ENCODE measurements at regions not wholly inside any gene's neighbourhood (a gene's known extent, or its start where the extent isn't known, plus 50 kb on each side); places are given as distances from the start of the nearest gene placed in this dataset.

GRCh38 chr6:163985710-163986109 lies 571.2 kb downstream of the QKI start:
- DNase-seq (ENCODE audit: low read depth): no peak

GRCh38 chr6:163985040-163985439 lies 570.5 kb downstream of the QKI start:
- no peak for DNase-seq (ENCODE audit: low read depth)

DNA sequence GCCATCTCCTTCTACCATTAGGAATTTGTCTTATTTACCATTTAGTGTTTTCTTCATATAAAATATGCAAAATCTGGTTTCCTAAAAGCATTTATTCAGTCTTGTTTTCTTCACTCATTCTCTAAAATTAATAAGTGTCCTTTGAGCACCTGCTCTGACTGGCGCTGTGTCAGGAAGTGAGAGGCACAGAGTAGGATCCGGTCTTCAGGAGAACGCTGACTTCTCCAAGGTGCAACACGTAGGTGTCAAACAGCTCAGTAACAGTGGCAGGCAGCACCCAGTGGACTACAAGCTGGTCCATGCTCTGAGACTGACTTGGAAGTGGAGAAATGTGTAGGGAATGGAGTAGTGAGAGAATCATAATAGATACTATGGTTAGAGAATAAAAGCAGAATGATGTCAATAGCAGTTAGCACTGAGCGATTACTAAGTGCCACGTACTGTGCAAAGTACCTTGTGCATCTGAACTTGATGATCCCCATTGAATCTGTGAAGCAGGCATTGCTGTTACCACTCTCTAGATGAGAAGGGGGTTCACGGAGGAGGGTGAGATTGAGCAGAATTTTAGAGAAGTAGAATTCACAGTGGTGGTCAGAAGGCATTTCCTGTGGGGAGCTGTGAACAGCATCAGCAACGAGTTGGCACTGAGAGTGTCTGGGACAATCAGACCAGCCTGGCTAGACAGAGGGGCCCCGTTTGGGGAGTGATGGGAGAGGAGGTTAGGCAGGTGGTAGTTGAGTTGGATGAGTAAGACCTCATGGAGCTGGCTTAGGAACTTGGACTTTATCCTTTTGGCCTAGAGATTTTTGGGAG lies 569.8 kb downstream of the QKI start:
- DNase-seq (ENCODE audit: low read depth): no peak

GRCh38 chr6:163983679-163984078 lies 569.2 kb downstream of the QKI start:
- no peak for DNase-seq (ENCODE audit: low read depth)

DNA sequence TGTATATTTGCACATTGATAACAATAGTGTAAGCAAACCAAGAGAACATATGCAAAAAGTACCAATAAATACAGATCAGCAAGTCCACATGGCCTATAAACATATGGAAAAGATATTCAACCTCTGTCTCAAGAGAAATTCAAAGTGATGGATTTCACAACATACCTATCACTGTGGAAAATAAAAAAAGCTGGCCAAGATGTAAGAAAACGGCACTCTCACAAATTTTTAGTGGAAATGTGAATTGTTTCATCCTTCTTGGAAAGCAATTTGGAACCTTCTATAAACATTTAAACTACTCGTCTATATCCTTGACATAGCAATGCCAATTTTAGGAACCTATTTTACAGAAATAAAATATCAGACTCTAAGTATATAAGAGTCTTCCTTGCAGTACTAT lies 559.8 kb downstream of the QKI start:
- no peak for DNase-seq (ENCODE audit: low read depth)

GRCh38 chr6:163971841-163972838 lies 557.6 kb downstream of the QKI start:
- DNase-seq (ENCODE audit: low read depth): no peak

DNA sequence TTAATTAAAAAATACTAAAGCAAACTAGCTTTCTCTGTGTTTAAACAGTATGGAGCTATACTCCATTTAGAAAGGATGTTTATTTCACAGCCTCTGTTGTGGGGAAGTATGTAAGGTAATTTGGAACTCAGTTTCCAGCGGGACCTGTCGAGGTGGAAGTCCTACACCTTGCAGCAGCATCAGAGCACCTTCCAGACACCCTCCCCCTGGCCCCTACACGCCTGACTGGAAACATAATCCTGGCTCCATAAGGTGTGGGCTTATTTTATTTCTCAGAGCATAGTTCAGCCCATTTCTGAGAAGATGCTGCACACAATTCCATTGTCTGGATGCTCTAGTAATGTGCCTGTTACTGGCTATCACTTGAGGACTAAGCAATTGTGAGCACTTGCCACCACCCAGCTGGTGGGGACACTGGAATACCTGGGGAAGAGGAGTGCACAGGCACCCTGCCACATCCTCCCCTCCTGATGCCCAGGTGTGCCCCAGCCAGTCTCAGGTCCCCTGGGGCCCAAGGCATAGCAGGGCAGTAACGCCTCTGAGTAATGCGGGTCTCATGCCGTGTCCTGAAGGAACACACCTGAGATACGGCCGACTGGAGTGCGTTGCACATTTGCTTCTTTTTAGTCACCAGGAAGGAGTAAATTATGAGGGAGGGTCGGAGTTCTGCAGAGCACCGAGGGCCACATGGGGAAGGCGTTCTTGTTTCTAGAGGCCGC lies 556.5 kb downstream of the QKI start:
- no peak for DNase-seq (ENCODE audit: low read depth)

- no peak for DNase-seq (ENCODE audit: low read depth)
These were observed 551.2 kb downstream of the QKI start for GRCh38 chr6:163965426-163966348.

DNA sequence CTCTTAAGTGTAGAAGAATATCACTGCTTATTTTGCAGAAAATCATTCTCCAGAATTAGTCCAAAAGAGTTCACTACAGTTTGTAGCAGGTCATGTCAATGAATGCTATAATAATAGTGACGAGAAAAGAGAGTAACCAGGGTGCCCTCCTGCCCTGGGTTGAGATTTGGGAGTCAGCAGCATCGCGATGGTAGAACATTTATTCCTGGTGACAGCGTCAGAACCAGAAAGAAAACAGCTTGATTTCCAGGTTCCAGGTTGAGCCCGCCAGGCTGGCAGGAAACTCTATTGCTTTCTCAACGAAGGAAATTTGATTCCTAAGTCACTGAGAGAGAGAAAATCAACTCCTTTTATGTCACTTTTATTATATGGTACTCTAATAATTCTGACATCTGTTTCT lies 550.3 kb downstream of the QKI start:
- DNase-seq (ENCODE audit: low read depth): no peak

- no peak for DNase-seq (ENCODE audit: low read depth)
These were observed 548.9 kb downstream of the QKI start for GRCh38 chr6:163963205-163964120.

GRCh38 chr6:163962627-163963117 lies 548.2 kb downstream of the QKI start:
- no peak for DNase-seq (ENCODE audit: low read depth)

DNA sequence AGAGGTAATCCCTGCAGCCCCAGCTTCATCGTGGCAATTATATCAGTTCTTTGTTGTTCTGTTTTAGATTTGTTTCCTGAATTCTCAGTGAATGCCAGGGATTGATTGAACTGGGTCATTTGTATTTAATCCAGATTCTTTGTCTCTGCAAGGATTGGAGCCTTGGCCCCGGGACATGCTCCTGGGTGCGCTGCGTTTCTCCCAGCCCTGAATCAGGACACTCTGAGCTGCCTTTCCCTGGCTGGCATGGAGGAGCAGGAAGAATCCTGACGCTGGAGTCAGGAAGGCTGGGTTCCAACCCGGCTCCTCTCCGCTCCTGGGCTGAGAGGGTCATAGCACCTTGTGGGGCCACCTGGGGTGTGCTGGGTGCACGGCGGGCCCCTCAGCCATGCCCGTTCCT lies 545.6 kb downstream of the QKI start:
- DNase-seq (ENCODE audit: low read depth): no peak

- no peak for DNase-seq (ENCODE audit: low read depth)
These were observed 544.1 kb downstream of the QKI start for GRCh38 chr6:163958646-163959045.

DNA sequence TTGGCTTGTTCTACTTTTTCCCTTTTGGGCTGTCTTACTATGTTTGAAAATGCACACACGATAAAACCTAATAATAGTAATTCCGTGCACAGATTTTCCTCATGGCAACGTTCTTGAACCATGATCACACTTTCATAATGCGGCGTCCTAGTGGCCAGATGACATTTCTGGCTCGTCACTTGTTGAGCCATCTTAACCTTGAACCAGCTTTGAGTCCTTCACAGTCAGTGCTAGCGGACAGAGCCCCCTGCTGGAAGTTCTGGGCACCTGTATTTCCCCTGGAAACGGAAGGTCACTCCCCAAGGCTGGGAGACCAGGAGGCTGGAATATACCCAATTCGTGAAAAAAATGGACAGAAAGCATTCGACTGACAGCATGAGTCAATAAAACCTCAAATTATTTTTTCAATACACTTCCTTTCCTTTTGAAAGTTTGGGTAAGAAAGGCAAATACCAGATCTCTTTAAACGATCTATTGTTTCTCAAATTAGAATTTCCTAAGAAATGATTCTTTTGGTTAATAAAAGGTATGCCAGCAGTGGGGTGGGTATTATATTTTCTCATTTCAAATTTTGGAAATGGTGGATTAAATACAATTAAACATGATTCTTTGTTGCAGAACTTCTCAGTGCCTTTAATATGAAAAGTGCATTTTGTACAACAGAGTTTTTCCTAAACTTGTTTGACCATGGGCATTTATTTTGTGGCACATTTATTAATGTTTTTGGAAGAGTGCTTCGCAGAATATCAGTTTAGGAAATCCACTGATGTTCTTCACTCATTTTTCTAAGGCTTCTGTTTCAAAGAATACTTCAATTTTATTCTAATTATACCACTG lies 542.3 kb downstream of the QKI start:
- DNase-seq (ENCODE audit: low read depth): peak; percentile 72

- DNase-seq (ENCODE audit: low read depth): no peak
These were observed 541.2 kb downstream of the QKI start for GRCh38 chr6:163955756-163956155.

- no peak for DNase-seq (ENCODE audit: low read depth)
These were observed 540.6 kb downstream of the QKI start for GRCh38 chr6:163955096-163955495.

DNA sequence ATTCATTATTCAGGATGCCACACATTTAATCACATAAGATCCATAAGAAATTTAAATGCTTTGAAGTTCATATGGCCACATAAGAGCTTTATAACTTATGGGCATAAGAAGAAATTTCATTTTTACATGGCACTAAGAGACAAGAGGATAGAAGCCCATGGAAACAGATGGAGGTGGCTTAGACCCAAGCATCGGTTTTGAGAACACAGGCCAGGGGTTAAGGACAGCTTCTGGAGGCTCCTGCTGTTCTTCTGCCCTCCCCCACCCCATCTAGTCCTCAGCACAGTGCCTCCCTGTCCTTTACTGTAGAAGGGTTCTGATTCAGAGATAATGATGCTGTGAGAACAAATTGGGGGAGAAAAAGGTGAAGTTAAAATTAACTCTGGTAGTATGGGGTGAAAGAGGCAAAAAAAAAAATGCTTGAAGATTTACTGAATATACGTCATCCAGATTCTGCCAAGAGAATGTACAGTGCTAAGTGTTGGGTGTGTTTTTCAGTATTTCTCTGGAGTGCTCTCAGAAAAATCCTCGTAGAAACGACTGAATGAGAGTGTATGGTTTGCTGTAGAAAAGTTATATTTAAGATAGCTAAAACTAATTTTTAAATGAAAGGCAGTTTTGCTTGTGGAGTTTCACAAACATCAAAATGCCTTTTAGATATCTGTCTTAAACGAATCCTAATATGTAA lies 539.7 kb downstream of the QKI start:
- no peak for DNase-seq (ENCODE audit: low read depth)

DNA sequence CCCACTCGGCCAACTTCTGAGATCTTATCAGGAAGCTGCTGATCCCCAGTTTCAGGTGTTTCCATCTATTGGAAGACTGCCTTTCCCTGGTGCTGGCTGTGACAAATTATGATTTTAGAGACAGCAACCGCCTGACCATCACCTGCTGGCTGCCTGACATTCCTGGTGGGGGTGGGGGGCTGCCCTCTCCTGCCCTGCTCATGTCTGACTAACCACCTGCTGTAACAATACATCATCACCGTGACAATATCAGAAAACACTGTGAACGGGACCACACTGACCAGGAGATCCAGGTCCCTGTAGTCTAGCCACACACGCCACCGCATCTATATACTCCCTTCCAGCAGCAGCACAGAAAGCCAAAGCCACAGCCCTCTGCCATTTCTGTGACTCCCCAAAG lies 537.5 kb downstream of the QKI start:
- DNase-seq (ENCODE audit: low read depth): no peak
